Lung (tissue), 11 donors: ENCODE measurements at regions not wholly inside any gene's neighbourhood (a gene's known extent, or its start where the extent isn't known, plus 50 kb on each side); places are given as distances from the start of the nearest gene placed in this dataset.

Source experiments
- ATAC-seq: fragments of 200-7000 bp; cut with Tn5 transposase; one replicate; pipeline ENCODE4 v1.9.1; 2020; ENCODE audit warnings: moderate number of reproducible peaks; ENCODE audit not compliant: insufficient read depth, low FRiP score
- DNase-seq, 3 donors: peaks; one replicate each; pipeline ENCODE4 v3.0.0-alpha.2; 2013 to 2017
- H3K27ac ChIP-seq, 2 donors: one replicate each; pipeline ENCODE4 v1.5.1; 2013; ENCODE audit warnings: mild to moderate bottlenecking in 2 of 2, moderate library complexity in 2 of 2, control low read depth in 1 of 2, inconsistent platforms in 1 of 2, low read depth in 1 of 2, low read length in 1 of 2
- H3K27me3 ChIP-seq, 3 donors: one replicate each; pipeline ENCODE4 v1.5.1; 2013; ENCODE audit warnings: low read length in 2 of 3; ENCODE audit not compliant: control insufficient read depth in 3 of 3, insufficient read depth in 3 of 3
- H3K36me3 ChIP-seq, 4 donors: one replicate each; pipeline ENCODE4 v1.5.1; 2013; ENCODE audit warnings: low read length in 4 of 4, mild to moderate bottlenecking in 1 of 4, moderate library complexity in 1 of 4; ENCODE audit not compliant: control insufficient read depth in 4 of 4, insufficient read depth in 4 of 4
- H3K4me1 ChIP-seq, 5 donors: one replicate each; pipeline ENCODE4 v1.5.1; 2013; ENCODE audit warnings: low read length in 5 of 5, mild to moderate bottlenecking in 2 of 5, moderate library complexity in 1 of 5; ENCODE audit not compliant: control insufficient read depth in 5 of 5, insufficient read depth in 5 of 5
- H3K4me3 ChIP-seq: one replicate; pipeline ENCODE4 v1.5.1; 2013; ENCODE audit warnings: mild to moderate bottlenecking, control low read depth, moderate library complexity
- H3K9ac ChIP-seq, 2 donors: one replicate each; pipeline ENCODE4 v1.5.1; 2013; ENCODE audit warnings: low read length in 2 of 2, control low read depth in 1 of 2; ENCODE audit not compliant: insufficient read depth in 1 of 2
- H3K9me3 ChIP-seq, 4 donors: one replicate each; pipeline ENCODE4 v1.5.1; 2013; ENCODE audit warnings: low read length in 3 of 4, mild to moderate bottlenecking in 1 of 4, moderate library complexity in 1 of 4; ENCODE audit not compliant: control insufficient read depth in 4 of 4, insufficient read depth in 3 of 4
- CTCF ChIP-seq: IDR thresholded peaks from 2 replicates; pipeline ENCODE4 v1.5.1; 2012; ENCODE audit warnings: mild to moderate bottlenecking; ENCODE audit errors: control extremely low read depth, extremely low read depth
- WGBS, 2 donors: extraction: QIAGEN DNeasy Blood & Tissue Kit; methylation state at CpG; one replicate each; pipeline ENCODE4 v1.1.7; 2013; 5-methylcytosine and 5-hydroxymethylcytosine counted together
- donor health status: control.
- donor health status: control.
- donor health status: Bipolar disorder and iron deficiency.
- donor health status: healthy.
- donor health status: DM: yes; HTN: yes; CAD: no.

GRCh38 chr6:119653329-119653728 lies 303.8 kb upstream of the MAN1A1 start:
- no peaks in the 10 kb centered on the region for H3K4me1 ChIP-seq
- 68 to 80% methylated on average over 2 of the region's 2 CpGs for WGBS, 2 donors
- H3K9ac ChIP-seq: no peak overlapping the region
- no peak overlapping the region for H3K4me3 ChIP-seq
- no peaks in the 10 kb centered on the region for H3K27me3 ChIP-seq
- TF ChIP-seq CTCF: no peak
- no peaks in the 10 kb centered on the region for H3K9me3 ChIP-seq
- ATAC-seq (no peak), DNase-seq (no peak)
- no peaks in the 10 kb centered on the region for H3K36me3 ChIP-seq
- no peak overlapping the region for H3K27ac ChIP-seq

GRCh38 chr6:119649531-119649930 lies 300.0 kb upstream of the MAN1A1 start:
- H3K27ac ChIP-seq: no peak overlapping the region
- no peaks in the 10 kb centered on the region for H3K27me3 ChIP-seq
- no peak for TF ChIP-seq CTCF
- no peak overlapping the region for H3K9ac ChIP-seq
- 92% methylated on average over 6 of the region's 6 CpGs for WGBS, 2 donors
- no peaks in the 10 kb centered on the region for H3K36me3 ChIP-seq
- ATAC-seq: no peak
- H3K9me3 ChIP-seq: no peaks in the 10 kb centered on the region
- H3K4me1 ChIP-seq: no peaks in the 10 kb centered on the region
- H3K4me3 ChIP-seq: no peak overlapping the region
- no peak for DNase-seq

- Histone ChIP-seq H3K4me1 (no peaks in the 10 kb centered on the region), H3K9ac (no peak overlapping the region), H3K36me3 (no peaks in the 10 kb centered on the region), H3K4me3 (no peak overlapping the region), H3K27me3 (no peaks in the 10 kb centered on the region), H3K9me3 (no peaks in the 10 kb centered on the region), H3K27ac (no peak overlapping the region)
- no peak for TF ChIP-seq CTCF
- DNase-seq: no peak
- ATAC-seq: no peak
- 75 to 78% methylated on average over 2 of the region's 2 CpGs for WGBS, 2 donors
Measured at GRCh38 chr6:119647309-119647708, 297.7 kb upstream of the MAN1A1 start.

- H3K9ac ChIP-seq: no peak overlapping the region
- no peak overlapping the region for H3K4me3 ChIP-seq
- TF ChIP-seq CTCF: no peak
- H3K4me1 ChIP-seq: no peaks in the 10 kb centered on the region
- no peaks in the 10 kb centered on the region for H3K36me3 ChIP-seq
- H3K27ac ChIP-seq: no peak overlapping the region
- H3K27me3 ChIP-seq: no peaks in the 10 kb centered on the region
- DNase-seq (no peak), ATAC-seq (no peak)
- 59 to 78% methylated on average over 7 of the region's 7 CpGs for WGBS, 2 donors
- H3K9me3 ChIP-seq: peaks cover 0 to 2% (median 0%) of the 10 kb centered on the region in 4 donors
Measured at GRCh38 chr6:119643876-119644275, 294.3 kb upstream of the MAN1A1 start.
